H9 (cell line): ENCODE measurements at regions not wholly inside any gene's neighbourhood (a gene's known extent, or its start where the extent isn't known, plus 50 kb on each side); places are given as distances from the start of the nearest gene placed in this dataset.

Source experiments
- DNase-seq: peaks from one replicate; pipeline ENCODE4 v3.0.0-alpha.2; 2017
- H2AFZ ChIP-seq: one replicate; pipeline ENCODE4 v1.6.1; 2013; ENCODE audit warnings: mild to moderate bottlenecking, low read length, control low read depth, moderate library complexity
- H2AK5ac ChIP-seq: 2 replicates; pipeline ENCODE4 v1.6.1; 2013; ENCODE audit warnings: low read length, control low read depth, mixed read lengths; ENCODE audit not compliant: insufficient read length
- H2BK120ac ChIP-seq: one replicate; pipeline ENCODE4 v1.6.1; 2013; ENCODE audit warnings: low read depth, mild to moderate bottlenecking, low read length, control low read depth, inconsistent platforms; ENCODE audit not compliant: poor library complexity, severe bottlenecking
- H2BK12ac ChIP-seq: 2 replicates; pipeline ENCODE4 v1.6.1; 2013; ENCODE audit warnings: low read length, control low read depth, mixed read lengths, low read depth; ENCODE audit not compliant: insufficient read length
- H2BK15ac ChIP-seq: 2 replicates; pipeline ENCODE4 v1.6.1; 2013; ENCODE audit warnings: low read depth, low read length, control low read depth
- H2BK20ac ChIP-seq: one replicate; pipeline ENCODE4 v1.6.1; 2013; ENCODE audit warnings: low read depth, mild to moderate bottlenecking, low read length, control low read depth, inconsistent platforms; ENCODE audit not compliant: poor library complexity, severe bottlenecking
- H2BK5ac ChIP-seq: 2 replicates; pipeline ENCODE4 v1.6.1; 2013; ENCODE audit warnings: low read length, control low read depth, mixed read lengths; ENCODE audit not compliant: insufficient read length
- H3K14ac ChIP-seq: 2 replicates; pipeline ENCODE4 v1.6.1; 2013; ENCODE audit warnings: low read length, control low read depth; ENCODE audit not compliant: insufficient read depth
- H3K18ac ChIP-seq: 2 replicates; pipeline ENCODE4 v1.6.1; 2013; ENCODE audit warnings: low read depth, mild to moderate bottlenecking, mixed read lengths, low read length, control low read depth; ENCODE audit not compliant: insufficient read length
- H3K23ac ChIP-seq: 2 replicates; pipeline ENCODE4 v1.6.1; 2013; ENCODE audit warnings: low read length, control low read depth, mixed read lengths, low read depth; ENCODE audit not compliant: insufficient read length
- H3K23me2 ChIP-seq: 2 replicates; pipeline ENCODE4 v1.6.1; 2013; ENCODE audit warnings: low read depth, mild to moderate bottlenecking, mixed read lengths, low read length, control low read depth; ENCODE audit not compliant: insufficient read length, poor library complexity, severe bottlenecking
- H3K27ac ChIP-seq: 2 replicates; pipeline ENCODE4 v1.5.1; 2013; ENCODE audit warnings: low read length, control low read depth, mixed read lengths, low read depth; ENCODE audit not compliant: insufficient read length
- H3K27me3 ChIP-seq: 2 replicates; pipeline ENCODE4 v1.6.1; 2013; ENCODE audit warnings: low read length, control low read depth, inconsistent platforms; ENCODE audit not compliant: insufficient read depth
- H3K4ac ChIP-seq: 2 replicates; pipeline ENCODE4 v1.6.1; 2013; ENCODE audit warnings: low read depth, mild to moderate bottlenecking, control low read depth, inconsistent platforms, low read length, moderate library complexity
- H3K4me1 ChIP-seq: 2 replicates; pipeline ENCODE4 v1.6.1; 2013; ENCODE audit warnings: low read length, control low read depth, inconsistent platforms; ENCODE audit not compliant: insufficient read depth
- H3K4me2 ChIP-seq: 2 replicates; pipeline ENCODE4 v1.6.1; 2013; ENCODE audit warnings: low read length, control low read depth, mixed read lengths; ENCODE audit not compliant: insufficient read length, insufficient read depth
- H3K56ac ChIP-seq: 2 replicates; pipeline ENCODE4 v1.6.1; 2013; ENCODE audit warnings: low read depth, mild to moderate bottlenecking, mixed read lengths, low read length, control low read depth; ENCODE audit not compliant: insufficient read length
- H3K79me1 ChIP-seq: 2 replicates; pipeline ENCODE4 v1.6.1; 2013; ENCODE audit warnings: low read depth, mild to moderate bottlenecking, moderate library complexity, low read length, control low read depth, inconsistent platforms; ENCODE audit not compliant: insufficient read depth, poor library complexity, severe bottlenecking
- H3K79me2 ChIP-seq: 2 replicates; pipeline ENCODE4 v1.6.1; 2013; ENCODE audit warnings: low read length, control low read depth, inconsistent platforms; ENCODE audit not compliant: insufficient read depth
- H3K9ac ChIP-seq: 2 replicates; pipeline ENCODE4 v1.6.1; 2013; ENCODE audit warnings: low read length, control low read depth, mixed read lengths; ENCODE audit not compliant: insufficient read length; ENCODE audit errors: extremely low read depth
- H3K9me3 ChIP-seq: one replicate; pipeline ENCODE4 v1.6.1; 2013; ENCODE audit warnings: low read depth, low read length, inconsistent platforms; ENCODE audit not compliant: control insufficient read depth
- H3T11ph ChIP-seq: one replicate; pipeline ENCODE4 v1.6.1; 2013; ENCODE audit warnings: mild to moderate bottlenecking, low read length, control low read depth, inconsistent platforms
- H4K20me1 ChIP-seq: one replicate; pipeline ENCODE4 v1.6.1; 2013; ENCODE audit not compliant: control insufficient read depth, insufficient read length, insufficient read depth
- H4K5ac ChIP-seq: 2 replicates; pipeline ENCODE4 v1.6.1; 2013; ENCODE audit warnings: low read depth, mild to moderate bottlenecking, mixed read lengths, low read length, control low read depth; ENCODE audit not compliant: insufficient read length
- H4K8ac ChIP-seq: replicated peaks from 2 replicates; pipeline ENCODE4 v1.6.1; 2013; ENCODE audit warnings: low read length, control low read depth, mixed read lengths, low read depth; ENCODE audit not compliant: insufficient read length
- H4K91ac ChIP-seq: 2 replicates; pipeline ENCODE4 v1.6.1; 2013; ENCODE audit warnings: low read depth, mild to moderate bottlenecking, moderate library complexity, mixed read lengths, low read length, control low read depth; ENCODE audit not compliant: insufficient read length
- H3K27ac Mint-ChIP-seq, 3 experiments: 2 replicates in 2 of 3; 3 replicates in 1 of 3; pipeline ENCODE4 v1.8.0; 2020 to 2021; ENCODE audit warnings: mixed read lengths in 3 of 3, mild to moderate bottlenecking in 1 of 3, moderate library complexity in 1 of 3
- H3K27me3 Mint-ChIP-seq: 2 replicates; pipeline ENCODE4 v1.8.0; 2021; ENCODE audit warnings: low read depth, mild to moderate bottlenecking, moderate library complexity, mixed read lengths
- H3K36me3 Mint-ChIP-seq, 3 experiments: 2 replicates in 2 of 3; 3 replicates in 1 of 3; pipeline ENCODE4 v1.8.0; 2020 to 2021; ENCODE audit warnings: low read depth in 3 of 3, mixed read lengths in 3 of 3; ENCODE audit not compliant: insufficient read depth in 1 of 3
- H3K4me1 Mint-ChIP-seq, 2 experiments: 2 replicates each; pipeline ENCODE4 v1.8.0; 2020; ENCODE audit warnings: mixed read lengths in 2 of 2
- H3K4me3 Mint-ChIP-seq, 2 experiments: 2 replicates in 1 of 2; 3 replicates in 1 of 2; pipeline ENCODE4 v1.8.0; 2020 to 2021; ENCODE audit warnings: mild to moderate bottlenecking in 2 of 2, mixed read lengths in 2 of 2, moderate library complexity in 1 of 2
- H3K9me3 Mint-ChIP-seq, 2 experiments: 2 replicates in 1 of 2; 3 replicates in 1 of 2; pipeline ENCODE4 v1.8.0; 2020; ENCODE audit warnings: mild to moderate bottlenecking in 2 of 2, mixed read lengths in 2 of 2, moderate library complexity in 1 of 2
- CTCF ChIP-seq: fragments of 200-600 bp; sonication (generic); conservative IDR thresholded peaks from 3 replicates; pipeline ENCODE4 v1.8.0; 2021; ENCODE audit warnings: antibody characterized with exemption, mild to moderate bottlenecking
- WGBS: extraction: QIAGEN DNeasy Blood & Tissue Kit; methylation state at CpG from one replicate; pipeline ENCODE4 v1.1.7; 2013; ENCODE audit warnings: missing lambda C conversion rate, low lambda C conversion rate, mixed read lengths; ENCODE audit not compliant: insufficient read length; ENCODE audit errors: extremely low coverage; 5-methylcytosine and 5-hydroxymethylcytosine counted together

GRCh38 chr9:96071815-96072124, 196.3 kb downstream of the ERCC6L2 start:
- Histone ChIP-seq H2BK120ac (no peak overlapping the region), H3K14ac (no peak overlapping the region), H3K79me2 (no peaks in the 10 kb centered on the region), H3K23me2 (no peaks in the 10 kb centered on the region), H3T11ph (no peak overlapping the region), H3K4me2 (no peak overlapping the region), H2AFZ (no peak overlapping the region), H2BK15ac (no peak overlapping the region), H3K27ac (no peak overlapping the region), H2AK5ac (no peak overlapping the region), H2BK20ac (no peak overlapping the region), H3K79me1 (no peaks in the 10 kb centered on the region), H4K20me1 (peaks cover 2% of the 10 kb centered on the region), H2BK5ac (no peak overlapping the region), H3K18ac (no peak overlapping the region), H2BK12ac (no peak overlapping the region), H4K91ac (no peak overlapping the region), H4K5ac (no peak overlapping the region), H3K9ac (no peak overlapping the region), H3K4ac (no peak overlapping the region), H3K9me3 (no peaks in the 10 kb centered on the region), H4K8ac (no peak overlapping the region), H3K27me3 (no peaks in the 10 kb centered on the region), H3K4me1 (no peaks in the 10 kb centered on the region), H3K23ac (no peak overlapping the region), H3K56ac (no peak overlapping the region)
- H3K27ac Mint-ChIP-seq = no peak overlapping the region
- H3K4me1 Mint-ChIP-seq = peaks cover 8 to 20% of the 10 kb centered on the region in 2 experiments; a peak in 3 of 4 replicates
- H3K4me3 Mint-ChIP-seq = no peak overlapping the region
- no peaks in the 10 kb centered on the region; the same call in 1 of the 2 replicates for H3K27me3 Mint-ChIP-seq
- DNase-seq = no peak
- H3K36me3 Mint-ChIP-seq = no peaks in the 10 kb centered on the region
- no peaks in the 10 kb centered on the region for H3K9me3 Mint-ChIP-seq
- peak; percentile 33 for TF ChIP-seq CTCF
- no CpG with 5 or more reads among the region's 4 CpGs for WGBS
